ENCODE measurements at regions not wholly inside any gene's neighbourhood (a gene's known extent, or its start where the extent isn't known, plus 50 kb on each side); places are given as distances from the start of the nearest gene placed in this dataset.

- H3K9ac ChIP-seq (ENCODE audit: low read length in 3 of 3) = no peak overlapping the region
- no peak overlapping the region for H3K4me3 ChIP-seq (ENCODE audit: low read length in 3 of 3)
- no peaks in the 10 kb centered on the region for H3K27me3 ChIP-seq (ENCODE audit: control insufficient read depth, insufficient read depth, low read length)
- FAIRE-seq (no peak), DNase-seq (no peak)
- intact Hi-C loops (cut with DNase I) = no loop called here
- H3K27ac ChIP-seq (ENCODE audit: low read depth in 2 of 2, low read length in 2 of 2) = no peak overlapping the region
- no peaks in the 10 kb centered on the region for H3K4me1 ChIP-seq (ENCODE audit: control insufficient read depth in 2 of 3, insufficient read depth in 2 of 3, low read depth in 1 of 3, low read length in 3 of 3)
- H3K36me3 ChIP-seq (ENCODE audit: control insufficient read depth in 2 of 3, insufficient read depth in 3 of 3, low read length in 3 of 3) = no peaks in the 10 kb centered on the region
- no peaks in the 10 kb centered on the region for H3K9me3 ChIP-seq (ENCODE audit: control insufficient read depth in 2 of 3, insufficient read depth in 1 of 3, low read length in 3 of 3)
- no peak for TF ChIP-seq CTCF (IDR thresholded peaks at IDR 0.05; ENCODE audit: borderline replicate concordance, extremely low read depth, insufficient read depth)
Measured at GRCh38 chr1:87963556-87963955, 634.9 kb downstream of the LMO4 start.

GRCh38 chr1:87965193-87965592 is 636.5 kb downstream of the LMO4 start:
- Histone ChIP-seq H3K4me1 (ENCODE audit: control insufficient read depth in 2 of 3, insufficient read depth in 2 of 3, low read depth in 1 of 3, low read length in 3 of 3) (peaks cover 0 to 4% (median 0%) of the 10 kb centered on the region in 3 donors), H3K36me3 (ENCODE audit: control insufficient read depth in 2 of 3, insufficient read depth in 3 of 3, low read length in 3 of 3) (no peaks in the 10 kb centered on the region), H3K9ac (ENCODE audit: low read length in 3 of 3) (no peak overlapping the region), H3K4me3 (ENCODE audit: low read length in 3 of 3) (no peak overlapping the region), H3K27ac (ENCODE audit: low read depth in 2 of 2, low read length in 2 of 2) (no peak overlapping the region), H3K27me3 (ENCODE audit: control insufficient read depth, insufficient read depth, low read length) (no peaks in the 10 kb centered on the region), H3K9me3 (ENCODE audit: control insufficient read depth in 2 of 3, insufficient read depth in 1 of 3, low read length in 3 of 3) (no peaks in the 10 kb centered on the region)
- intact Hi-C loops (cut with DNase I) = no loop called here
- FAIRE-seq (no peak), DNase-seq (no peak)
- no peak for TF ChIP-seq CTCF (IDR thresholded peaks at IDR 0.05; ENCODE audit: borderline replicate concordance, extremely low read depth, insufficient read depth)

GRCh38 chr1:87968197-87968955 is 639.7 kb downstream of the LMO4 start:
- Histone ChIP-seq H3K27me3 (ENCODE audit: control insufficient read depth, insufficient read depth, low read length) (no peaks in the 10 kb centered on the region), H3K27ac (ENCODE audit: low read depth in 2 of 2, low read length in 2 of 2) (no peak overlapping the region), H3K4me1 (ENCODE audit: control insufficient read depth in 2 of 3, insufficient read depth in 2 of 3, low read depth in 1 of 3, low read length in 3 of 3) (peaks cover 0 to 4% (median 0%) of the 10 kb centered on the region in 3 donors), H3K9ac (ENCODE audit: low read length in 3 of 3) (no peak overlapping the region), H3K4me3 (ENCODE audit: low read length in 3 of 3) (no peak overlapping the region), H3K9me3 (ENCODE audit: control insufficient read depth in 2 of 3, insufficient read depth in 1 of 3, low read length in 3 of 3) (no peaks in the 10 kb centered on the region), H3K36me3 (ENCODE audit: control insufficient read depth in 2 of 3, insufficient read depth in 3 of 3, low read length in 3 of 3) (no peaks in the 10 kb centered on the region)
- no peak for FAIRE-seq
- peak in 4 of 5 donors; percentile 57 to 86 (median 76) for DNase-seq
- intact Hi-C loops (cut with DNase I) = no loop called here
- no peak for TF ChIP-seq CTCF (IDR thresholded peaks at IDR 0.05; ENCODE audit: borderline replicate concordance, extremely low read depth, insufficient read depth)
